ENCODE measurements at regions not wholly inside any gene's neighbourhood (a gene's known extent, or its start where the extent isn't known, plus 50 kb on each side); places are given as distances from the start of the nearest gene placed in this dataset.

- TF ChIP-seq ZNF263 (CRISPR knock-in tag; IDR thresholded peaks at IDR 0.05) (peak; percentile 79), MXD1 (CRISPR knock-in tag; IDR thresholded peaks at IDR 0.05) (no peak), HNF1B (CRISPR knock-in tag; IDR thresholded peaks at IDR 0.05) (peak; percentile 76; the same call in 1 of the 2 replicates), PLSCR1 (CRISPR knock-in tag; IDR thresholded peaks at IDR 0.05; ENCODE audit: borderline replicate concordance) (no peak), ZNF577 (CRISPR knock-in tag; IDR thresholded peaks at IDR 0.05; ENCODE audit: borderline replicate concordance, low read depth) (no peak), CC2D1A (CRISPR knock-in tag; IDR thresholded peaks at IDR 0.05) (no peak), SMAD3 (CRISPR knock-in tag; IDR thresholded peaks at IDR 0.05) (no peak; the same call in 1 of the 2 replicates), ZMYM3 (CRISPR knock-in tag; IDR thresholded peaks at IDR 0.05) (peak; percentile 92), ZSCAN30 (CRISPR knock-in tag; IDR thresholded peaks at IDR 0.05) (no peak), ZNF282 (IDR thresholded peaks at IDR 0.05; ENCODE audit: partially characterized antibody) (no peak), ZFP90 (CRISPR knock-in tag; IDR thresholded peaks at IDR 0.05; ENCODE audit: borderline replicate concordance) (peak; percentile 52; the same call in 1 of the 2 replicates), PITX1 (CRISPR knock-in tag; IDR thresholded peaks at IDR 0.05) (peak; percentile 99), EZH2 (conservative IDR thresholded peaks at IDR 0.05; ENCODE audit: low read depth, low read length) (no peak), ZNF280B (CRISPR knock-in tag; IDR thresholded peaks at IDR 0.05; ENCODE audit: borderline replicate concordance) (0 out of 2 replicates have a peak, but pooled peaks have one; percentile 37), PLRG1 (conservative IDR thresholded peaks at IDR 0.05) (no peak), DRAP1 (CRISPR knock-in tag; IDR thresholded peaks at IDR 0.05) (peak; percentile 74), HIC2 (CRISPR knock-in tag; IDR thresholded peaks at IDR 0.05; ENCODE audit: low read depth) (peak; percentile 81)
Measured at GRCh38 chr15:75140080-75140879, 61.4 kb upstream of the C15orf39 start (continued).

Data from HepG2 (cell line).